ENCODE measurements at regions not wholly inside any gene's neighbourhood (a gene's known extent, or its start where the extent isn't known, plus 50 kb on each side); places are given as distances from the start of the nearest gene placed in this dataset.

GRCh38 chr13:72469906-72470305, 257.5 kb downstream of the MZT1 start:
- Histone ChIP-seq H3K4me3 (ENCODE audit: low read length, poor library complexity, severe bottlenecking) (no peak overlapping the region), H3K4me2 (ENCODE audit: low read depth, low read length, poor library complexity, severe bottlenecking) (no peak overlapping the region), H3K9me3 (ENCODE audit: insufficient read depth, low read depth, low read length) (no peaks in the 10 kb centered on the region), H3K27me3 (ENCODE audit: insufficient read depth, low read length, poor library complexity, severe bottlenecking) (no peaks in the 10 kb centered on the region), H3F3A (ENCODE audit: low read depth) (no peaks in the 10 kb centered on the region), H2AFZ (ENCODE audit: low read length) (no peak overlapping the region), H3K36me3 (ENCODE audit: insufficient read depth, low read length) (no peaks in the 10 kb centered on the region), H3K4me1 (ENCODE audit: insufficient read depth, low read length, poor library complexity, severe bottlenecking) (no peaks in the 10 kb centered on the region), H3K9ac (ENCODE audit: low read depth, low read length, poor library complexity, severe bottlenecking) (no peak overlapping the region), H3K9me2 (replicated peaks; ENCODE audit: low read depth, low read length) (no peaks in the 10 kb centered on the region), H4K20me1 (ENCODE audit: insufficient read depth, low read length, poor library complexity, severe bottlenecking) (no peaks in the 10 kb centered on the region), H3K79me2 (ENCODE audit: insufficient read depth, low read length) (no peaks in the 10 kb centered on the region)
- no peak for TF ChIP-seq EZH2phosphoT487 (IDR thresholded peaks at IDR 0.05; ENCODE audit: borderline replicate concordance)
- TF ChIP-seq, protein P1, sequence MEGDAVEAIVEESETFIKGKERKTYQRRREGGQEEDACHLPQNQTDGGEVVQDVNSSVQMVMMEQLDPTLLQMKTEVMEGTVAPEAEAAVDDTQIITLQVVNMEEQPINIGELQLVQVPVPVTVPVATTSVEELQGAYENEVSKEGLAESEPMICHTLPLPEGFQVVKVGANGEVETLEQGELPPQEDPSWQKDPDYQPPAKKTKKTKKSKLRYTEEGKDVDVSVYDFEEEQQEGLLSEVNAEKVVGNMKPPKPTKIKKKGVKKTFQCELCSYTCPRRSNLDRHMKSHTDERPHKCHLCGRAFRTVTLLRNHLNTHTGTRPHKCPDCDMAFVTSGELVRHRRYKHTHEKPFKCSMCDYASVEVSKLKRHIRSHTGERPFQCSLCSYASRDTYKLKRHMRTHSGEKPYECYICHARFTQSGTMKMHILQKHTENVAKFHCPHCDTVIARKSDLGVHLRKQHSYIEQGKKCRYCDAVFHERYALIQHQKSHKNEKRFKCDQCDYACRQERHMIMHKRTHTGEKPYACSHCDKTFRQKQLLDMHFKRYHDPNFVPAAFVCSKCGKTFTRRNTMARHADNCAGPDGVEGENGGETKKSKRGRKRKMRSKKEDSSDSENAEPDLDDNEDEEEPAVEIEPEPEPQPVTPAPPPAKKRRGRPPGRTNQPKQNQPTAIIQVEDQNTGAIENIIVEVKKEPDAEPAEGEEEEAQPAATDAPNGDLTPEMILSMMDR (conservative IDR thresholded peaks at IDR 0.05; ENCODE audit: low read length) = no peak

DNA sequence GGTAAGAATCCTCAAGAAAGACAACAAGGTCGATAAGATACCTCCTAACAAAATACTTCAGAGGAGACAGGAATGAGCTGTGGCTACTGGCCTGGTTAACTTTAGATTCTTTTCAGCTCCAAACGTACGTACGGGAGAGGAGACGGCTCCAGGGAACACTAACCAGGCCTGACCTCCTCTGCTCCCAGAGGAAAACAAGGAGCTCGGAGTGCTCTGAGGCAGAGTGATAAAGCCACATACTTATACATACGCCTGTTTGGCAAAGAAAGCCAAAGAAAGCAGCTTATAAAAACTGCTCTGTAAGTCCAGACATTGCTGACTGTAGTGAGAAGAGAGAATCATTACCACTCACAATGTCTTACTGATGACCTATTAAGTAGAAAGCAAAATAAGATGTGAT, 263.9 kb downstream of the MZT1 start:
- no peaks in the 10 kb centered on the region for H3F3A ChIP-seq (ENCODE audit: low read depth)
- no peaks in the 10 kb centered on the region for H3K36me3 ChIP-seq (ENCODE audit: insufficient read depth, low read length)
- no peak overlapping the region for H2AFZ ChIP-seq (ENCODE audit: low read length)
- no peak overlapping the region for H3K4me3 ChIP-seq (ENCODE audit: low read length, poor library complexity, severe bottlenecking)
- no peaks in the 10 kb centered on the region for H3K27me3 ChIP-seq (ENCODE audit: insufficient read depth, low read length, poor library complexity, severe bottlenecking)
- H3K9me2 ChIP-seq (replicated peaks; ENCODE audit: low read depth, low read length) = no peaks in the 10 kb centered on the region
- no peaks in the 10 kb centered on the region for H4K20me1 ChIP-seq (ENCODE audit: insufficient read depth, low read length, poor library complexity, severe bottlenecking)
- H3K4me1 ChIP-seq (ENCODE audit: insufficient read depth, low read length, poor library complexity, severe bottlenecking) = no peaks in the 10 kb centered on the region
- H3K9me3 ChIP-seq (ENCODE audit: insufficient read depth, low read depth, low read length) = no peaks in the 10 kb centered on the region
- no peak overlapping the region for H3K9ac ChIP-seq (ENCODE audit: low read depth, low read length, poor library complexity, severe bottlenecking)
- TF ChIP-seq, protein P1 (conservative IDR thresholded peaks at IDR 0.05; ENCODE audit: low read length) = no peak
- no peak for TF ChIP-seq EZH2phosphoT487 (IDR thresholded peaks at IDR 0.05; ENCODE audit: borderline replicate concordance)
- no peak overlapping the region for H3K4me2 ChIP-seq (ENCODE audit: low read depth, low read length, poor library complexity, severe bottlenecking)
- no peaks in the 10 kb centered on the region for H3K79me2 ChIP-seq (ENCODE audit: insufficient read depth, low read length)

- H3F3A ChIP-seq (ENCODE audit: low read depth) = no peaks in the 10 kb centered on the region
- no peaks in the 10 kb centered on the region for H3K79me2 ChIP-seq (ENCODE audit: insufficient read depth, low read length)
- H3K4me3 ChIP-seq (ENCODE audit: low read length, poor library complexity, severe bottlenecking) = no peak overlapping the region
- no peaks in the 10 kb centered on the region for H3K4me1 ChIP-seq (ENCODE audit: insufficient read depth, low read length, poor library complexity, severe bottlenecking)
- TF ChIP-seq, protein P1 (conservative IDR thresholded peaks at IDR 0.05; ENCODE audit: low read length) = no peak
- no peak for TF ChIP-seq EZH2phosphoT487 (IDR thresholded peaks at IDR 0.05; ENCODE audit: borderline replicate concordance)
- no peaks in the 10 kb centered on the region for H3K36me3 ChIP-seq (ENCODE audit: insufficient read depth, low read length)
- H4K20me1 ChIP-seq (ENCODE audit: insufficient read depth, low read length, poor library complexity, severe bottlenecking) = no peaks in the 10 kb centered on the region
- no peaks in the 10 kb centered on the region for H3K27me3 ChIP-seq (ENCODE audit: insufficient read depth, low read length, poor library complexity, severe bottlenecking)
- no peak overlapping the region for H3K4me2 ChIP-seq (ENCODE audit: low read depth, low read length, poor library complexity, severe bottlenecking)
- no peaks in the 10 kb centered on the region for H3K9me2 ChIP-seq (replicated peaks; ENCODE audit: low read depth, low read length)
- H2AFZ ChIP-seq (ENCODE audit: low read length) = no peak overlapping the region
- no peaks in the 10 kb centered on the region for H3K9me3 ChIP-seq (ENCODE audit: insufficient read depth, low read depth, low read length)
- H3K9ac ChIP-seq (ENCODE audit: low read depth, low read length, poor library complexity, severe bottlenecking) = no peak overlapping the region
These were observed 264.7 kb downstream of the MZT1 start for GRCh38 chr13:72462726-72463125.

Data from Loucy (cell line).